ENCODE measurements at regions not wholly inside any gene's neighbourhood (a gene's known extent, or its start where the extent isn't known, plus 50 kb on each side); places are given as distances from the start of the nearest gene placed in this dataset.

DNA sequence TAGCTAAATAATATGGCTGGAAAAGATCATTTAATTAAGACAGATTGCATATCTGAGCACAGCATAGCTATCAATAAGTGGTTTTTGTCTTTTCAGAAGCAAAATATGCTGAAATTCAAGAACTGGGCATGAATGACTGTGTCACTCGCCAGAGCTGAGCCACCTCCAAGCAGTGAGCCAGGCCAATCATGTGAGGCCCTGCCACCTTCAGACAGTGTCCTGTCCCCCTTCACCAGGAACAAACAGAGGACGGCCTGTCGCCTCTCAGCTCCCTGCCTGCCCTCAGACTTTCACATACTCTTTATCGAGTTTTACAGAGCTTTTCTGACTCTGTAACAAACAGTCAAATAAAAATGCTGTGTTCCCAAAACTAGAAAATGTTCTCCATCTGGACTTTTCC is 171.0 kb upstream of the TSC22D1 start:
- ChIA-PET CTCF (no interaction called here), POLR2A (no interaction called here)
- TF ChIP-seq FOXS1 (CRISPR knock-in tag; IDR thresholded peaks at IDR 0.05), result no peak
- TF ChIP-seq, protein P1, sequence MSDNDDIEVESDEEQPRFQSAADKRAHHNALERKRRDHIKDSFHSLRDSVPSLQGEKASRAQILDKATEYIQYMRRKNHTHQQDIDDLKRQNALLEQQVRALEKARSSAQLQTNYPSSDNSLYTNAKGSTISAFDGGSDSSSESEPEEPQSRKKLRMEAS (IDR thresholded peaks at IDR 0.05), result no peak
- TF ChIP-seq KDM1A (IDR thresholded peaks at IDR 0.05; ENCODE audit: low read depth), result no peak
- TF ChIP-seq MAFK (IDR thresholded peaks at IDR 0.05; ENCODE audit: partially characterized antibody), result no peak
- TF ChIP-seq, protein P2, sequence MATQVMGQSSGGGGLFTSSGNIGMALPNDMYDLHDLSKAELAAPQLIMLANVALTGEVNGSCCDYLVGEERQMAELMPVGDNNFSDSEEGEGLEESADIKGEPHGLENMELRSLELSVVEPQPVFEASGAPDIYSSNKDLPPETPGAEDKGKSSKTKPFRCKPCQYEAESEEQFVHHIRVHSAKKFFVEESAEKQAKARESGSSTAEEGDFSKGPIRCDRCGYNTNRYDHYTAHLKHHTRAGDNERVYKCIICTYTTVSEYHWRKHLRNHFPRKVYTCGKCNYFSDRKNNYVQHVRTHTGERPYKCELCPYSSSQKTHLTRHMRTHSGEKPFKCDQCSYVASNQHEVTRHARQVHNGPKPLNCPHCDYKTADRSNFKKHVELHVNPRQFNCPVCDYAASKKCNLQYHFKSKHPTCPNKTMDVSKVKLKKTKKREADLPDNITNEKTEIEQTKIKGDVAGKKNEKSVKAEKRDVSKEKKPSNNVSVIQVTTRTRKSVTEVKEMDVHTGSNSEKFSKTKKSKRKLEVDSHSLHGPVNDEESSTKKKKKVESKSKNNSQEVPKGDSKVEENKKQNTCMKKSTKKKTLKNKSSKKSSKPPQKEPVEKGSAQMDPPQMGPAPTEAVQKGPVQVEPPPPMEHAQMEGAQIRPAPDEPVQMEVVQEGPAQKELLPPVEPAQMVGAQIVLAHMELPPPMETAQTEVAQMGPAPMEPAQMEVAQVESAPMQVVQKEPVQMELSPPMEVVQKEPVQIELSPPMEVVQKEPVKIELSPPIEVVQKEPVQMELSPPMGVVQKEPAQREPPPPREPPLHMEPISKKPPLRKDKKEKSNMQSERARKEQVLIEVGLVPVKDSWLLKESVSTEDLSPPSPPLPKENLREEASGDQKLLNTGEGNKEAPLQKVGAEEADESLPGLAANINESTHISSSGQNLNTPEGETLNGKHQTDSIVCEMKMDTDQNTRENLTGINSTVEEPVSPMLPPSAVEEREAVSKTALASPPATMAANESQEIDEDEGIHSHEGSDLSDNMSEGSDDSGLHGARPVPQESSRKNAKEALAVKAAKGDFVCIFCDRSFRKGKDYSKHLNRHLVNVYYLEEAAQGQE (IDR thresholded peaks at IDR 0.05), result no peak
- no peak for TF ChIP-seq BHLHE40 (IDR thresholded peaks at IDR 0.05; ENCODE audit: low read depth, low read length)
- TF ChIP-seq SREBF2 (IDR thresholded peaks at IDR 0.05), result no peak
- no peak for TF ChIP-seq FOSL2 (IDR thresholded peaks at IDR 0.05)
- TF ChIP-seq FOSL2 (CRISPR knock-in tag; IDR thresholded peaks at IDR 0.05), result no peak
- no peak for TF ChIP-seq RFX5 (IDR thresholded peaks at IDR 0.05)
- no peak for TF ChIP-seq MAZ (IDR thresholded peaks at IDR 0.05; ENCODE audit: borderline replicate concordance, low read depth, low read length)
- TF ChIP-seq MYC (IDR thresholded peaks at IDR 0.05; ENCODE audit: borderline replicate concordance, low read length), result no peak
- TF ChIP-seq, protein P3, sequence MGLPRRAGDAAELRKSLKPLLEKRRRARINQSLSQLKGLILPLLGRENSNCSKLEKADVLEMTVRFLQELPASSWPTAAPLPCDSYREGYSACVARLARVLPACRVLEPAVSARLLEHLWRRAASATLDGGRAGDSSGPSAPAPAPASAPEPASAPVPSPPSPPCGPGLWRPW (IDR thresholded peaks at IDR 0.05), result no peak
- TF ChIP-seq ZSCAN20 (CRISPR knock-in tag; IDR thresholded peaks at IDR 0.05), result no peak
- TF ChIP-seq HDAC2 (IDR thresholded peaks at IDR 0.05), result no peak
- no peak for TF ChIP-seq ZNF302 (CRISPR knock-in tag; IDR thresholded peaks at IDR 0.05)
- no peak for TF ChIP-seq POLR2AphosphoS2 (conservative IDR thresholded peaks at IDR 0.05; ENCODE audit: low read length)
- TF ChIP-seq ZFP36 (IDR thresholded peaks at IDR 0.05; ENCODE audit: borderline replicate concordance, partially characterized antibody), result no peak
- 91% methylated on average over 3 of the region's 4 CpGs for WGBS (ENCODE audit: missing lambda C conversion rate)
- no peak overlapping the region for H3K4me2 ChIP-seq
- no peak overlapping the region for H3K4me3 ChIP-seq
- DNase-seq (ENCODE audit: low read depth in 1 of 2, low spot score in 1 of 2) (no peak), ATAC-seq (no peak), FAIRE-seq (no peak)
- no peaks in the 10 kb centered on the region for H3K9me3 ChIP-seq
- no peaks in the 10 kb centered on the region for H3K4me1 ChIP-seq
- H3K27ac ChIP-seq, result no peak overlapping the region

DNA sequence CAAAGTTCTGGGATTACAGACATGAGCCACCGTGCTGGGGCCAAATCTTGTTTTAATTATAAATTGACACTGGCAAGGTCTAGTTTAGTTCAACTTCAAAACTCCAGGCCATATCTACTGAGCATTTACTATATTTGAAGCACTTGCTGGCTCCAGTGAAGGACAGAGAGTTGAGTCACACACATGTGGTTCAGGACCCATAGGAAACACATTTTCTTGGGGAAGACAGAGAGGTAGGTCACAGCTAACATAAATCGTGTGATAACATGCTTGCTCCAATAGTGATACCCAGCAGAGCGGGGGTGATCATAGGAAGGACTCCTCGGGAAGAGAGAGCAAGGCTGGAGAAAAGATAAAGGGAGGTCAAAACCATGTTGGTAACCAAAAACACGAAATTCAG is 170.6 kb upstream of the TSC22D1 start:
- ChIA-PET POLR2A (no interaction called here), CTCF (no interaction called here)
- Histone ChIP-seq H3K9me3 (no peaks in the 10 kb centered on the region), H3K4me1 (no peaks in the 10 kb centered on the region), H3K4me3 (no peak overlapping the region), H3K4me2 (no peak overlapping the region), H3K27ac (no peak overlapping the region)
- TF ChIP-seq RNF2 (IDR thresholded peaks at IDR 0.05; ENCODE audit: borderline replicate concordance, low read depth), result no peak
- TF ChIP-seq HEYL (CRISPR knock-in tag; IDR thresholded peaks at IDR 0.05), result no peak
- no peak for TF ChIP-seq POLR2A (IDR thresholded peaks at IDR 0.05; ENCODE audit: low read length)
- TF ChIP-seq, protein P4, sequence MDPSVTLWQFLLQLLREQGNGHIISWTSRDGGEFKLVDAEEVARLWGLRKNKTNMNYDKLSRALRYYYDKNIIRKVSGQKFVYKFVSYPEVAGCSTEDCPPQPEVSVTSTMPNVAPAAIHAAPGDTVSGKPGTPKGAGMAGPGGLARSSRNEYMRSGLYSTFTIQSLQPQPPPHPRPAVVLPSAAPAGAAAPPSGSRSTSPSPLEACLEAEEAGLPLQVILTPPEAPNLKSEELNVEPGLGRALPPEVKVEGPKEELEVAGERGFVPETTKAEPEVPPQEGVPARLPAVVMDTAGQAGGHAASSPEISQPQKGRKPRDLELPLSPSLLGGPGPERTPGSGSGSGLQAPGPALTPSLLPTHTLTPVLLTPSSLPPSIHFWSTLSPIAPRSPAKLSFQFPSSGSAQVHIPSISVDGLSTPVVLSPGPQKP (IDR thresholded peaks at IDR 0.05; ENCODE audit: low read depth, low read length), result no peak
- TF ChIP-seq GATA3 (IDR thresholded peaks at IDR 0.05; ENCODE audit: borderline replicate concordance), result no peak
- FAIRE-seq, result no peak
- no peak for DNase-seq (ENCODE audit: low read depth in 1 of 2, low spot score in 1 of 2)
- ATAC-seq, result no peak
- WGBS (ENCODE audit: missing lambda C conversion rate), result 70% methylated on average over 5 of the region's 5 CpGs
